Heart right ventricle (tissue), 16 donors: ENCODE measurements at regions not wholly inside any gene's neighbourhood (a gene's known extent, or its start where the extent isn't known, plus 50 kb on each side); places are given as distances from the start of the nearest gene placed in this dataset.

ENCODE experiments used
- ATAC-seq, 8 donors: fragments of 200-7000 bp; cut with Tn5 transposase; one replicate each; pipeline ENCODE4 v1.9.1; 2020; ENCODE audit warnings: mild to moderate bottlenecking in 8 of 8, moderate library complexity in 8 of 8, moderate number of reproducible peaks in 1 of 8
- DNase-seq, 2 donors: peaks; one replicate each; pipeline ENCODE4 v3.0.0-alpha.2; 2020
- H3K27ac ChIP-seq, 10 donors: fragments of 200-600 bp; sonication (generic) in 2 of 10; one replicate each; pipeline versions ENCODE4 v1.5.0 to v1.8.0; 2020 to 2022; ENCODE audit warnings: mild to moderate bottlenecking in 3 of 10
- H3K27me3 ChIP-seq, 7 donors: fragments of 200-600 bp; one replicate each; pipeline ENCODE4 v1.8.0; 2021 to 2022; ENCODE audit warnings: mild to moderate bottlenecking in 2 of 7
- H3K36me3 ChIP-seq, 9 donors: fragments of 200-600 bp; sonication (generic) in 1 of 9; one replicate each; pipeline versions ENCODE4 v1.5.0 to v1.8.0; 2020 to 2022; ENCODE audit warnings: mild to moderate bottlenecking in 2 of 9
- H3K4me1 ChIP-seq, 9 donors: fragments of 200-600 bp; sonication (generic) in 1 of 9; one replicate each; pipeline versions ENCODE4 v1.5.0 to v1.8.0; 2020 to 2022; ENCODE audit warnings: mild to moderate bottlenecking in 4 of 9
- H3K4me3 ChIP-seq, 10 donors: fragments of 200-600 bp; sonication (generic) in 2 of 10; one replicate each; pipeline versions ENCODE4 v1.5.0 to v1.8.0; 2020 to 2022; ENCODE audit warnings: mild to moderate bottlenecking in 7 of 10, moderate library complexity in 2 of 10
- H3K9me3 ChIP-seq, 11 donors: fragments of 200-600 bp in 10 of 11; sonication (generic) in 2 of 11; one replicate each; pipeline versions ENCODE4 v1.5.0 to v1.8.0; 2013 to 2022; ENCODE audit warnings: mild to moderate bottlenecking in 2 of 11, control low read depth in 1 of 11, moderate library complexity in 1 of 11
- CTCF ChIP-seq, 9 donors: fragments of 200-600 bp; sonication (generic) in 2 of 9; IDR thresholded peaks; one replicate each; pipeline versions ENCODE4 v1.5.0 to v1.8.0; 2021 to 2022; ENCODE audit warnings: antibody characterized with exemption in 9 of 9, mild to moderate bottlenecking in 5 of 9, moderate library complexity in 1 of 9
- WGBS, 2 donors: extraction: QIAGEN DNeasy Blood & Tissue Kit; methylation state at CpG; one replicate each; pipeline ENCODE4 v1.1.7; 2013; ENCODE audit warnings: inconsistent platforms in 1 of 2; 5-methylcytosine and 5-hydroxymethylcytosine counted together
- intact Hi-C, 10 donors: fragments of 100-400 bp; cut with DNase I; formaldehyde crosslinking; loops; one replicate each; pipeline versions ENCODE4 v1.11.1 to v1.14.2; 2022
- donor health status: Arrhythmogenic right ventricular cardiomyopathy.
- donor health status: ischemic (EF 13 %, LVEDD 7.1; RV severe dilation, severe dysfunction).
- donor health status: healthy with polysubstance abuse.
- donor health status: DM: no; HTN: yes; CAD: no.
- donor health status: DM: no; HTN: no; CAD: no.
- donor health status: ischemic (EF 25% LVEDD 6.9; RV normal size, moderate dysfunction).
- donor health status: ischemic (EF 25% LVEDD 5.7; RV mildly dilated, moderate dysfunction).
- donor health status: healthy.
- donor health status: DM: yes; HTN: yes; CAD: no.
- donor health status: Ischemic cardiomyopathy.
- donor health status: ischemic (EF 35%, LVEDD 5.7; RV mildly dilated, moderate dysfunction).
- donor health status: nonischemic (EF 11% LVEDD 7.7; RV severe dilation, severe dysfunction).
- donor health status: DM: yes; HTN: yes; CAD: no.
- donor health status: PGD.
- donor health status: ischemic (EF 29% LVEDD 5.4; RV normal size, mild dysfunction).
- donor health status: nonischemic (EF 23%, LVEDD 6.1; RV moderate dilation, normal function).

DNA sequence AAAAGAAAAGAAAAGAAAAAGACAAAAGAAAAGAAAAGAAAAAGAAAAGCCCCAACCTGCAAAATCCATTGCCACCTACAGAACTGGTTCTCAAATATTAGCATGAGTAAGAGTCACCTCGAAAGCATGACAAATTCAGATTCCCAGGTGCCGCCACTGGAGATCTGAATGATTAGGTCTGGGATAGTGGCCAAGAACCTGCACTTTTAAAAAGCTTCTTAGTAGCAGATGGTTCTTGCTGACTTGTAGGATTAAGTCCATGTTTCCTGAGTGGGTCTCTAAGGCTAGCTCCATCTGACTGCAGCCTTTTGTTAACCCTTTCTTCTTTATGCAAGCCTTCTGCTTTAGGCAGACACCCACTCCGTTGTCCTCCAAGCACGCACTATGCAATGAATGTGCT, 178.5 kb upstream of the CDH18 start:
- intact Hi-C loops, result no loop called here
- DNase-seq (no peak), ATAC-seq (no peak)
- Histone ChIP-seq H3K27ac (no peak overlapping the region), H3K4me3 (no peak overlapping the region), H3K27me3 (no peaks in the 10 kb centered on the region), H3K9me3 (peaks cover 0 to 5% (median 0%) of the 10 kb centered on the region in 11 donors), H3K36me3 (no peaks in the 10 kb centered on the region), H3K4me1 (no peaks in the 10 kb centered on the region)
- no peak for TF ChIP-seq CTCF (IDR thresholded peaks at IDR 0.05)
- 65 to 74% methylated on average over 4 of the region's 4 CpGs for WGBS, 2 donors

GRCh38 chr5:20158006-20158405, 170.0 kb upstream of the CDH18 start:
- no peak for TF ChIP-seq CTCF (IDR thresholded peaks at IDR 0.05)
- 91 to 96% methylated on average over 1 of the region's 1 CpG for WGBS, 2 donors
- intact Hi-C loops, result no loop called here

DNA sequence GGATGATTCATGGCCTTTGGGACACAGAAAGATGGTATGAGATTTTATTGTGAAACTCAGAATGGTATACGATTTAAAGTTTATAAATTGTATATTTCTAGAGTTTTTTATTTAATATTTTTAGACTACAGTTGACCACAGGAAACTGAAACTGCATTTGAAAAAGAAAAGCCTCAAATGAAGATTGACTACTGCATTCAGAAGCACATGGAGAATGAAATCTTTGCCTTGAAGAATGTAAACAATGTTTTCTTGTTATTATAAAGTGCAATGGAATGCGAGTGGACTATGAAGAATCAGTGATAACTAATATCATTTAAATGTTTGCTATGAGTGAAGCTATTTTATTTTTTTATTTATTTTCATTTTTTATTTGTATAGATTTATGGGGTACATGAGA, 169.1 kb upstream of the CDH18 start:
- Histone ChIP-seq H3K9me3 (peaks cover 0 to 59% (median 0%) of the 10 kb centered on the region in 11 donors), H3K27me3 (no peaks in the 10 kb centered on the region), H3K27ac (no peak overlapping the region), H3K36me3 (no peaks in the 10 kb centered on the region), H3K4me1 (no peaks in the 10 kb centered on the region), H3K4me3 (no peak overlapping the region)
- 56 to 67% methylated on average over 2 of the region's 2 CpGs for WGBS, 2 donors
- ATAC-seq, result no peak
- intact Hi-C loops, result no loop called here
- DNase-seq, result no peak
- no peak for TF ChIP-seq CTCF (IDR thresholded peaks at IDR 0.05)

More at GRCh38 chr5:20158006-20158405, 170.0 kb upstream of the CDH18 start:
- ATAC-seq (no peak), DNase-seq (no peak)
- Histone ChIP-seq H3K4me3 (no peak overlapping the region), H3K36me3 (no peaks in the 10 kb centered on the region), H3K27ac (no peak overlapping the region), H3K9me3 (peaks cover 0 to 50% (median 0%) of the 10 kb centered on the region in 11 donors), H3K27me3 (no peaks in the 10 kb centered on the region), H3K4me1 (no peaks in the 10 kb centered on the region)

DNA sequence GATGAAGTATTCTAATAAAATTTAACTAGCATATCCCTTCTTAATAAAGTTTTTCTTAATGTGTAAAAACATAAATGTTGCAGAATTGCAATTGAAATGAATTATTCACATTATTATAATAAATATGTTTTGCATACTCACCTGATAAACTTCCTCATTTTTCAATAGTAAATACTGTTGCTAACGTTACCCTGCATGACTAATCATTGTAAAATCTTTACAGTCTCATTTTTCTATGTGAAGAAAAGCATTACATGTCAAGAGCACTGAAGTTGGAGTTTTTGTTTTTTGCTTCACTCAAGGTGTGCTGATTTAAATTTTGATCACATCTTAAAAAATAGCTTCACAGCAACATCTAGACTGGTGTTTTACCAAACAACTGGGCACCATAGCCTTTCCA, 157.2 kb upstream of the CDH18 start:
- TF ChIP-seq CTCF (IDR thresholded peaks at IDR 0.05), result no peak
- no peak for DNase-seq
- intact Hi-C loops, result no loop called here
- H3K4me3 ChIP-seq, result no peak overlapping the region
- peaks cover 0 to 11% (median 0%) of the 10 kb centered on the region in 11 donors for H3K9me3 ChIP-seq
- H3K4me1 ChIP-seq, result no peaks in the 10 kb centered on the region
- ATAC-seq, result no peak
- 53% methylated on average over 1 of the region's 1 CpG for WGBS, 2 donors
- no peaks in the 10 kb centered on the region for H3K36me3 ChIP-seq
- no peak overlapping the region for H3K27ac ChIP-seq
- no peaks in the 10 kb centered on the region for H3K27me3 ChIP-seq
